ENCODE measurements at regions not wholly inside any gene's neighbourhood (a gene's known extent, or its start where the extent isn't known, plus 50 kb on each side); places are given as distances from the start of the nearest gene placed in this dataset.

GRCh38 chr3:24769918-24770317 lies 275.3 kb upstream of the THRB start:
- in situ Hi-C loops (cut with MboI) = loop anchor here (5.0 to 10.0 kb wide), 2 partner anchors 262 to 825 kb away; no protein-coding TSS in a partner anchor
- no peak overlapping the region for H3K27ac ChIP-seq (ENCODE audit: control insufficient read depth, insufficient read depth)
- H3K9ac ChIP-seq (ENCODE audit: control insufficient read depth, insufficient read depth, low read length) = no peak overlapping the region
- H3K4me2 ChIP-seq (ENCODE audit: control insufficient read depth, insufficient read depth) = no peak overlapping the region
- no peak for DNase-seq (ENCODE audit: low read depth, low spot score)
- intact Hi-C loops (cut with micrococcal nuclease; ENCODE audit: unreplicated experiment) = loop anchor here (5.0 to 10.0 kb wide), 3 partner anchors 192 to 822 kb away; no protein-coding TSS in a partner anchor
- SMC1A ChIA-PET (ENCODE audit: uncharacterized antibody, unreplicated experiment) = no interaction called here
- BruUV-seq (replicated peaks) = no TSS peak
- H3K9me3 ChIP-seq (replicated peaks; ENCODE audit: control insufficient read depth, insufficient read depth, low read length) = no peaks in the 10 kb centered on the region
- no peak overlapping the region for H2AFZ ChIP-seq (ENCODE audit: control insufficient read depth, low read depth, low read length)
- no peaks in the 10 kb centered on the region for H3K4me1 ChIP-seq (ENCODE audit: control insufficient read depth, insufficient read depth, low read length)
- H3K4me3 ChIP-seq = no peak overlapping the region
- H3K27me3 ChIP-seq (replicated peaks in 1 of 2; ENCODE audit: control insufficient read depth in 2 of 2, insufficient read depth in 2 of 2, low read length in 1 of 2) = no peaks in the 10 kb centered on the region
- H3K36me3 ChIP-seq (ENCODE audit: control insufficient read depth in 2 of 2, insufficient read depth in 2 of 2, low read length in 1 of 2) = no peaks in the 10 kb centered on the region
- TF ChIP-seq DPF2 (IDR thresholded peaks at IDR 0.05) (no peak), NFYA (IDR thresholded peaks at IDR 0.05; ENCODE audit: borderline replicate concordance, low read depth, low read length) (no peak), CBX5 (IDR thresholded peaks at IDR 0.05; ENCODE audit: low read depth) (no peak), MYB (IDR thresholded peaks at IDR 0.05; ENCODE audit: borderline replicate concordance, low read depth, low read length) (no peak), ATF2 (IDR thresholded peaks at IDR 0.05; ENCODE audit: low read length) (no peak), TCF3 (IDR thresholded peaks at IDR 0.05; ENCODE audit: borderline replicate concordance, insufficient read depth, low read depth, low read length) (no peak), ASH2L (IDR thresholded peaks at IDR 0.05; ENCODE audit: borderline replicate concordance, low read depth) (no peak), NKRF (conservative IDR thresholded peaks at IDR 0.05) (no peak), CUX1 (IDR thresholded peaks at IDR 0.05; ENCODE audit: insufficient replicate concordance, low read depth, low read length) (no peak), NR2C1 (IDR thresholded peaks at IDR 0.05) (no peak), IKZF1 (conservative IDR thresholded peaks at IDR 0.05) (no peak), GATAD2B (conservative IDR thresholded peaks at IDR 0.05; ENCODE audit: low read depth) (no peak), USF2 (IDR thresholded peaks at IDR 0.05; ENCODE audit: borderline replicate concordance, low read depth, low read length) (no peak), PAX8 (IDR thresholded peaks at IDR 0.05) (no peak), TCF7 (IDR thresholded peaks at IDR 0.05; ENCODE audit: borderline replicate concordance) (no peak), NR2F1 (conservative IDR thresholded peaks at IDR 0.05) (no peak), ZSCAN29 (IDR thresholded peaks at IDR 0.05) (no peak), TBL1XR1 (IDR thresholded peaks at IDR 0.05; ENCODE audit: low read depth, low read length) (no peak)
- CTCF ChIA-PET = no interaction called here
- POLR2A ChIA-PET = no interaction called here
- ATAC-seq = no peak
- H4K20me1 ChIP-seq (ENCODE audit: control insufficient read depth, insufficient read depth) = no peaks in the 10 kb centered on the region
- FAIRE-seq = no peak
- no peaks in the 10 kb centered on the region for H3K79me2 ChIP-seq (ENCODE audit: control insufficient read depth, insufficient read depth, low read length)
- RAD21 ChIA-PET (ENCODE audit: unreplicated experiment) = no interaction called here

Measured in GM12878 (cell line).